SJCRH30 (cell line): ENCODE measurements at regions not wholly inside any gene's neighbourhood (a gene's known extent, or its start where the extent isn't known, plus 50 kb on each side); places are given as distances from the start of the nearest gene placed in this dataset.
"Not testable (repeated sequence)": the region's sequence is repeated elsewhere in the genome, so short reads cannot be mapped to it uniquely, and the experiment has no call there.

Experiments
- DNase-seq, 2 experiments: peaks; one replicate each; pipeline ENCODE4 v3.0.0-alpha.2; 2015 to 2020
- H3K27ac ChIP-seq: fragments of 250-450 bp; sonication (Bioruptor Pico); 2 replicates; pipeline ENCODE4 v1.5.1; 2020; ENCODE audit warnings: mild to moderate bottlenecking, moderate library complexity
- H3K27me3 ChIP-seq: fragments of 250-450 bp; sonication (Bioruptor Pico); 2 replicates; pipeline ENCODE4 v1.5.1; 2020; ENCODE audit warnings: mild to moderate bottlenecking, moderate library complexity
- H3K36me3 ChIP-seq: fragments of 250-450 bp; sonication (Bioruptor Pico); 2 replicates; pipeline ENCODE4 v1.5.1; 2020; ENCODE audit warnings: mild to moderate bottlenecking, moderate library complexity
- H3K4me1 ChIP-seq: fragments of 250-450 bp; sonication (Bioruptor Pico); 2 replicates; pipeline ENCODE4 v1.5.1; 2020; ENCODE audit warnings: mild to moderate bottlenecking, moderate library complexity
- H3K4me3 ChIP-seq: fragments of 250-450 bp; sonication (Bioruptor Pico); 2 replicates; pipeline ENCODE4 v1.5.1; 2020; ENCODE audit warnings: mild to moderate bottlenecking, moderate library complexity
- H3K9me3 ChIP-seq: fragments of 250-450 bp; sonication (Bioruptor Pico); replicated peaks from 2 replicates; pipeline ENCODE4 v1.5.1; 2020; ENCODE audit warnings: mild to moderate bottlenecking, moderate library complexity

DNA sequence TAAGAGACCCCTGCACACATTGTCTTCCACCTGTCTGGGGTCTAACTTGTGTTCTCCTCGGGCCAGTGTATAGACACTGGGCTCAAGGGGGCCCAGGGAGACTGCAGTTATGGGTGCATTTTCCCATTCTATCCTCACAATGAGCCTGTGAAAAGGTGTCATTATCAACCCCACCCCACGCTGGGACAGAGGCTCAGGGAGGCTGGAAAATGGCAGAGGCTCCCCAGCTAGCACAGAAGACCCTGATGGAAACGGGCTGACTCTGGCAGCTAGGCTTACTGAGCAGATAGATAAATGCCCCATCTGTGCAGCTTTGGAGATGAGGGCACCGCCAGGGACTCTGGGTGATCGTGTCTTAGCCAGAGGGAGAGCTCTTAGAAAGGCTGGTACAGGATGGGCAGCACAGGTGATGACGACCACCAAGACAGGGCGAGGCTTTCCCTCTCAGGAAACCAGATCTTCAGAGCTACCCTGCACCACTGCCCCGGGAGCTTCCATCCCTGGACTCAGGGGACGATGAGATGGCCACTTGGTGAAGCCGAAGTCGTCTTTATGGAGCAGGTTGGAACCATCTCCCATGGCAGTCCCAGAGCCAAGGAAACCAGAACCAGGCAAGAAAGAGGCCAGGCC lies 58.2 kb upstream of the CHST15 start:
- Histone ChIP-seq H3K27me3 (no peaks in the 10 kb centered on the region), H3K9me3 (no peaks in the 10 kb centered on the region), H3K36me3 (no peaks in the 10 kb centered on the region), H3K4me1 (peaks cover 33% of the 10 kb centered on the region), H3K4me3 (no peak overlapping the region), H3K27ac (no peak overlapping the region)
- DNase-seq, result no peak

DNA sequence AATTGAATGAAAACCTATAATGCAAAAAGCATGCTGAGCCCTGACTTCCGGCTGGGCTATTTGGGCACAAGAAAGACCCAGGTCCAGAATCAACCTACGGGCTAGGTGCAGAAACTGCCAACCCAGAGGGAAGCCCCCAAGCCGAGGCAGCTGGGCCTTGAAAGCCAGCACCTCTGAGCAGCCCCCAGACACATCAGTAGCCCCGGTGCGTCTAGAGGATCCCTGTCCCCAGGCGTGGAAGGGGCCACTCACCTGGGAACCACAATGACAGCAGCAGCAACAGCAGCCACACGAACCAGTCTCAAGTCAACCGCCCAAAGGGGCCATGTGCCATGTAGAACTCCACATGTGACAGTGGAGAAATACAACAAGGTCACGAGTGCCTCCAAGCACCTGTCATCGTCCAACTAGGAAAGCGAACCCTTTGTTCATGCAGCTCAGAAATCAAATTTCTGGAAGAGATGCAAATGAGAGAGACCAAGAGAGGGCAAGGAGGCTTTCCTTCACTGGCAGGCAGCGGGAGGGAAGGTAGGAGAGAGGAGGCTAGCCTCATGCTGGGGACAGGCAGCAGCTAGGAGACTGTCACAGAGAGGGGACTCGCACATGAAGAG lies 57.5 kb upstream of the CHST15 start:
- H3K27ac ChIP-seq, result no peak overlapping the region
- H3K27me3 ChIP-seq, result no peaks in the 10 kb centered on the region
- H3K36me3 ChIP-seq, result no peaks in the 10 kb centered on the region
- H3K4me1 ChIP-seq, result peaks cover 27% of the 10 kb centered on the region
- H3K9me3 ChIP-seq, result no peaks in the 10 kb centered on the region
- no peak overlapping the region for H3K4me3 ChIP-seq
- peak in 1 of 2 experiments; percentile 25 for DNase-seq

DNA sequence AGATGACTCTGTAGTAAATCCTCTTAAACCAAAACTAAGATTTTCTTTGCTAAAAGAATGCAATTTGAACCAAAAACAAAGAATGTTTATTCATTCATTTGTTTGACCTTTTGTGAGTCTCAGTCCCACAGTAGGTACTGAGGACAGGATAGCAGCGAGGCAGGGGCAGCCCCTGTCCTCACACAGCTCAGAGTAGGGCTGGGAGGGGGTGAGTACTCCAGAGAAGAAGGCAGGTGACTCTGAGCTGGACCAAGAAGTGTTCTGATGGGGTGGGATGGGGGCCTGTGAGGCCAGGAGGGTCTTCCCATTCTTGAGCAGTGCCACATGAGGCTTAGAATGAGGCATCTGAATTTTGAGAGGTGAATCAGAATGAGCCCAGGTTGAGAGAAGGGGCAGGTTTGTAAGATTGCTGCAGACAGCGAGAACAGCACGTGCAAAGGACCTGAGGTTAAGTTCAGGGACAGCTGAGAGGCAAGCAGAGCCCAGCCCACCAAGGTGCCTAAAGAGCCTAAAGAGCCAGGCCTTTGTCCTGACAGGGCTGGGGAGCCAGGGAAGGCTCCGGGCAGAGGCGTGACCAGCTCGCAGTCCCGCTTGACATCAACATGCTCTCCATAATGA lies 56.9 kb upstream of the CHST15 start:
- no peaks in the 10 kb centered on the region for H3K36me3 ChIP-seq
- peaks cover 23% of the 10 kb centered on the region for H3K4me1 ChIP-seq
- no peak overlapping the region for H3K27ac ChIP-seq
- no peaks in the 10 kb centered on the region for H3K9me3 ChIP-seq
- no peak for DNase-seq
- H3K27me3 ChIP-seq, result no peaks in the 10 kb centered on the region
- H3K4me3 ChIP-seq, result no peak overlapping the region

GRCh38 chr10:124149189-124150042 lies 56.0 kb upstream of the CHST15 start:
- Histone ChIP-seq H3K4me1 (peaks cover 23% of the 10 kb centered on the region), H3K27ac (no peak overlapping the region), H3K36me3 (no peaks in the 10 kb centered on the region), H3K4me3 (no peak overlapping the region), H3K9me3 (no peaks in the 10 kb centered on the region), H3K27me3 (no peaks in the 10 kb centered on the region)
- peak in 1 of 2 experiments; percentile 29 for DNase-seq

GRCh38 chr10:124148509-124149188 lies 55.3 kb upstream of the CHST15 start:
- H3K27me3 ChIP-seq, H3K27ac ChIP-seq, H3K9me3 ChIP-seq, H3K36me3 ChIP-seq, H3K4me3 ChIP-seq, DNase-seq: not testable (repeated sequence)
- H3K4me1 ChIP-seq, result peaks cover 23% of the 10 kb centered on the region

DNA sequence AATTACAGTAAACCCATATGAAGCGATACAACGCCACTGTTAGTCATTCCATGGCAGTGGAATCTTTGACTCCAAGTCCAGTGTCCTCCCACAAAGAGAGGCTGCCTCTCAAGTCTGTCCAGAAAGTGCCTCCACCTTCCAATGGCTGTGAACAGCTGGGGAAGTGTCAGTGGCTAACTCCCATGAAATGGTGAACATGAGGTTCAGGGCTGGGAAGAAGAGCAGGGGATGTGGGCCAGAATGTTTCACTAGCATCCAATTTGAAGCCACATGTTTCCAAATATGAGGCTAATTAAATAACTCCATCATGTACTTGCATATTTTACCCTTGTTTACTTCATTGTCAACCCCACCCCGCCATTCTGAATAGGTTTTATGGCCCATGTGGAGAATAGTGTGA lies 53.1 kb upstream of the CHST15 start:
- no peaks in the 10 kb centered on the region for H3K27me3 ChIP-seq
- H3K4me3 ChIP-seq, result no peak overlapping the region
- H3K36me3 ChIP-seq, result no peaks in the 10 kb centered on the region
- DNase-seq, result no peak
- peaks cover 6% of the 10 kb centered on the region for H3K4me1 ChIP-seq
- H3K9me3 ChIP-seq, result no peaks in the 10 kb centered on the region
- H3K27ac ChIP-seq, result no peak overlapping the region

- H3K36me3 ChIP-seq, result no peaks in the 10 kb centered on the region
Measured at GRCh38 chr10:124145109-124145870, 51.9 kb upstream of the CHST15 start.

GRCh38 chr10:124144536-124144935 lies 51.1 kb upstream of the CHST15 start:
- peaks cover 4% of the 10 kb centered on the region; the same call in 1 of the 2 replicates for H3K4me1 ChIP-seq
- H3K9me3 ChIP-seq, result no peaks in the 10 kb centered on the region
- DNase-seq, result no peak
- no peak overlapping the region for H3K4me3 ChIP-seq
- H3K36me3 ChIP-seq, result no peaks in the 10 kb centered on the region
- H3K27me3 ChIP-seq, result no peaks in the 10 kb centered on the region
- H3K27ac ChIP-seq, result no peak overlapping the region

More at GRCh38 chr10:124145109-124145870, 51.9 kb upstream of the CHST15 start:
- DNase-seq, result no peak
- Histone ChIP-seq H3K27ac (no peak overlapping the region), H3K9me3 (no peaks in the 10 kb centered on the region), H3K27me3 (no peaks in the 10 kb centered on the region), H3K4me1 (peaks cover 6% of the 10 kb centered on the region; the same call in 1 of the 2 replicates), H3K4me3 (no peak overlapping the region)

DNA sequence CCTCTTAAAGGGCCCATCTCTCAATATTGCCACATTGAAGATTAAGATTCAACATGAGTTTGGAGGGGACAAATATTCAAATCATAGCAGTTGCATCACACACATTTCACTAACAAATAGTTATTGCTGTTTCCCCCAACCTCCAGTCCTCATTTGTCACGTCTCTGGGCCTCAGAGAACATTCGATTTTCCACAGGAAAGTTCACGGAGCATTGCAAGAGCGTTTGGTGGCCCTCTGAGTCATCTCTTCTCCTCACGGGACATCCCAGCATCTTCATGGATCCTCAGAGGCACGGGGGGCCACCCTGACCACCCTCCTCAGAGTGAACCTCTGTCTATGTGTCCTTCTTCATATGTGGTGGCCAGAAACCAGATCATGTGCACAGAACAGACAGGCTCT lies 50.3 kb upstream of the CHST15 start:
- Histone ChIP-seq H3K4me1 (no peaks in the 10 kb centered on the region), H3K36me3 (no peaks in the 10 kb centered on the region), H3K9me3 (no peaks in the 10 kb centered on the region), H3K27me3 (no peaks in the 10 kb centered on the region), H3K27ac (no peak overlapping the region), H3K4me3 (no peak overlapping the region)
- DNase-seq, result no peak
